ENCODE measurements at regions not wholly inside any gene's neighbourhood (a gene's known extent, or its start where the extent isn't known, plus 50 kb on each side); places are given as distances from the start of the nearest gene placed in this dataset.

DNA sequence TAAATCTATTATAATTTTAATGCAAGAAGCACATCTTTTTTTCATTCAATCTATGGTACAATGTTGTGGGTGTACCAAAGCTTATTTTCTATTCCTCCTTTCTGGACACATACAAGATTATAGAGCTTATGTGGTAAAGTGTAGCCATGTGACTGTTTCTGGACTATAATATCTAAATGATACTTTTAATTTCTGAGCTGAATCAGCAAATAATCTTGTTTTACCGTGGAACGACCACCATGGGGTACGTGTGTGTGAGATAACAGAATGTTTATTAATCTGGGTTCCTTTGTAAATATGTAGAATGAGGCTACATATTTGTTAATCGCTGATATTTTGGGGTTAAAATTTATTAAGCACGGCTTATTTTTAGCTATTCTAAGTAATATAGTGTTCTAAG lies 111.5 kb upstream of the EYS start:
- DNase-seq (ENCODE audit: low spot score): no peak
- Mint-ChIP-seq H3K9me3 (ENCODE audit: low read depth) (peaks cover 8% of the 10 kb centered on the region), H3K4me1 (ENCODE audit: low read depth) (no peaks in the 10 kb centered on the region), H3K27ac (ENCODE audit: unreplicated experiment) (no peak overlapping the region), H3K27me3 (ENCODE audit: low read depth) (peaks cover 4% of the 10 kb centered on the region), H3K4me3 (ENCODE audit: unreplicated experiment) (no peak overlapping the region), H3K36me3 (ENCODE audit: low read depth) (no peaks in the 10 kb centered on the region)
- TF ChIP-seq, protein P1, sequence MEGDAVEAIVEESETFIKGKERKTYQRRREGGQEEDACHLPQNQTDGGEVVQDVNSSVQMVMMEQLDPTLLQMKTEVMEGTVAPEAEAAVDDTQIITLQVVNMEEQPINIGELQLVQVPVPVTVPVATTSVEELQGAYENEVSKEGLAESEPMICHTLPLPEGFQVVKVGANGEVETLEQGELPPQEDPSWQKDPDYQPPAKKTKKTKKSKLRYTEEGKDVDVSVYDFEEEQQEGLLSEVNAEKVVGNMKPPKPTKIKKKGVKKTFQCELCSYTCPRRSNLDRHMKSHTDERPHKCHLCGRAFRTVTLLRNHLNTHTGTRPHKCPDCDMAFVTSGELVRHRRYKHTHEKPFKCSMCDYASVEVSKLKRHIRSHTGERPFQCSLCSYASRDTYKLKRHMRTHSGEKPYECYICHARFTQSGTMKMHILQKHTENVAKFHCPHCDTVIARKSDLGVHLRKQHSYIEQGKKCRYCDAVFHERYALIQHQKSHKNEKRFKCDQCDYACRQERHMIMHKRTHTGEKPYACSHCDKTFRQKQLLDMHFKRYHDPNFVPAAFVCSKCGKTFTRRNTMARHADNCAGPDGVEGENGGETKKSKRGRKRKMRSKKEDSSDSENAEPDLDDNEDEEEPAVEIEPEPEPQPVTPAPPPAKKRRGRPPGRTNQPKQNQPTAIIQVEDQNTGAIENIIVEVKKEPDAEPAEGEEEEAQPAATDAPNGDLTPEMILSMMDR (IDR thresholded peaks at IDR 0.05): no peak

DNA sequence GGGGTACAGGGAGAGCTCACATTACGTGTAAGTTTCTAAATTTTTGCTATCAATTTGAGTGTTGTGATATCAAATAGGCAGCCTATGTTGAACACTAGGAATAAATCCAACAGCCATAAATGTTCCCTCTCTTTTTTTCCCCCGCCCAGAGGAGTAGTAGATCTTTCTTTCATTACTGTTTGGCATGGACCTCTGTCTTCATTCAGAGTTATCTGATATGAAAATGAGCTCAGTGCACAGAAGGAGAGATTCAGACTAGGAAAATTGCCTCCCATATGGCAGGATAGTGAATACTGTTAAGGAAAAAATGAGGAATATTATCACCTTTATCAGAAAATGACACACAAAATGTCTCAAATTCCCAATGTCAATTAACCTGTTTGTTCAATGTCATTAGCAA lies 110.0 kb upstream of the EYS start:
- TF ChIP-seq, protein P1 (IDR thresholded peaks at IDR 0.05): no peak
- no peak overlapping the region for H3K4me3 Mint-ChIP-seq (ENCODE audit: unreplicated experiment)
- H3K27me3 Mint-ChIP-seq (ENCODE audit: low read depth): peaks cover 4% of the 10 kb centered on the region
- no peak overlapping the region for H3K27ac Mint-ChIP-seq (ENCODE audit: unreplicated experiment)
- H3K9me3 Mint-ChIP-seq (ENCODE audit: low read depth): peaks cover 8% of the 10 kb centered on the region
- H3K36me3 Mint-ChIP-seq (ENCODE audit: low read depth): no peaks in the 10 kb centered on the region
- H3K4me1 Mint-ChIP-seq (ENCODE audit: low read depth): no peaks in the 10 kb centered on the region
- no peak for DNase-seq (ENCODE audit: low spot score)

DNA sequence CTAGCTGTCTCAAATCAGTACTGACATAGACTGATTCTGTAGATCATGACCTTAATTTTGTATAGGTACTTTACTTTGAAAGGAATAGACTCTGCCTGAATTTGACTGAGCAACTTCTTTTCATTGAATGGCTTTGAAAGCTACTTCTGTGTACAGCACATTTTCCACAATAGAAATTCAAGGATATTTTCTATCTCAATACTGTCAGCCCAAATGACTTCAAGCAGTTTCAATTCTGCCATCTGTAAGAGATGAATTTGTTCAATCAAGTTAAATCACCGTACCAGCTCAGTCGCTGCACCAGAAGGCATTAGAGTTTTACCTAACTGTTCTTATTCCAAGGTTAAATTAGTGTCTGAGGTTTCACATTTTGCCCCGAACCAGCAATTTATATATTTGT lies 107.0 kb upstream of the EYS start:
- no peak for DNase-seq (ENCODE audit: low spot score)
- H3K27ac Mint-ChIP-seq (ENCODE audit: unreplicated experiment): no peak overlapping the region
- no peaks in the 10 kb centered on the region for H3K36me3 Mint-ChIP-seq (ENCODE audit: low read depth)
- peaks cover 4% of the 10 kb centered on the region for H3K27me3 Mint-ChIP-seq (ENCODE audit: low read depth)
- no peak overlapping the region for H3K4me3 Mint-ChIP-seq (ENCODE audit: unreplicated experiment)
- H3K4me1 Mint-ChIP-seq (ENCODE audit: low read depth): no peaks in the 10 kb centered on the region
- TF ChIP-seq, protein P1 (IDR thresholded peaks at IDR 0.05): no peak
- no peaks in the 10 kb centered on the region for H3K9me3 Mint-ChIP-seq (ENCODE audit: low read depth)

DNA sequence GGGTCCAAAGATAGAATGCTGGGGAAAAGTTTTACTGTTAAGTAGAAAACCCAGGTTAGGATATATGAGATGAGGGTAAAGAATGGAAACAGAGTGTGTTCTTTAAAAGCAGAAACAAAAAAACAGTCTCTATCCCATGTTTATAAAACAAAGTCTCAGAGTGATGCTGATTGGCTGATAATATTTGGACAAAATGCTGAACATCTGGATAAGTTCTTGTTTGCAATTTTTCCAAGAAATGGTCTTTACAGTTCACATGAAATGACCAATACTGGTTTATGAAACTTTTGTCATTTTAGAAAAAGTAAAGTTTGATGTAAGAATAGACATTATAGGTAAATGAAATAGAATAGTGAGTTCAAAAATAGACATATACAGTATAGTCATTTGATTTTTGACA lies 96.2 kb upstream of the EYS start:
- Mint-ChIP-seq H3K36me3 (ENCODE audit: low read depth) (no peaks in the 10 kb centered on the region), H3K9me3 (ENCODE audit: low read depth) (no peaks in the 10 kb centered on the region), H3K27me3 (ENCODE audit: low read depth) (no peaks in the 10 kb centered on the region), H3K4me1 (ENCODE audit: low read depth) (no peaks in the 10 kb centered on the region), H3K27ac (ENCODE audit: unreplicated experiment) (no peak overlapping the region), H3K4me3 (ENCODE audit: unreplicated experiment) (no peak overlapping the region)
- TF ChIP-seq, protein P1 (IDR thresholded peaks at IDR 0.05): no peak
- no peak for DNase-seq (ENCODE audit: low spot score)

DNA sequence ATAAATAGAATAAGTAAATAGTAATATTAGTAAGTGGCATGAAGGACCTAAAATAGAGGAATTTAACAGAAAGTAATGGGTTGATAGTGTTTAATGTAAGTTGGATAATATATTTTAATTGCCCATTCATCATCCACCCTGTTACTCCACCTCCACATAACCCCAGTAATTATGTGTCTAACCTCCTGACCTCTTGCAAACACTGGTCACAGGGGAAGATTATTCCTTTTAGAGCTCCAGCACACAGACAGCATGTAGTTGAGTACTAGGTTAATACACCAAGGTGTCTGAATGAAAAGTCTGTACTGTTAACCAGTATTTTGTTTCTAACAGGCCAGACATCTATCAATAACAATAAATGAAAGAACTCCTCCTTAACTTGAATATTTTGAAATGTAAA lies 92.4 kb upstream of the EYS start:
- TF ChIP-seq, protein P1 (IDR thresholded peaks at IDR 0.05): no peak
- H3K9me3 Mint-ChIP-seq (ENCODE audit: low read depth): no peaks in the 10 kb centered on the region
- no peak for DNase-seq (ENCODE audit: low spot score)
- H3K4me3 Mint-ChIP-seq (ENCODE audit: unreplicated experiment): no peak overlapping the region
- H3K27me3 Mint-ChIP-seq (ENCODE audit: low read depth): no peaks in the 10 kb centered on the region
- H3K27ac Mint-ChIP-seq (ENCODE audit: unreplicated experiment): no peak overlapping the region
- no peaks in the 10 kb centered on the region for H3K36me3 Mint-ChIP-seq (ENCODE audit: low read depth)
- no peaks in the 10 kb centered on the region for H3K4me1 Mint-ChIP-seq (ENCODE audit: low read depth)
